Glomerular visceral epithelial cell (primary cell): ENCODE measurements at regions not wholly inside any gene's neighbourhood (a gene's known extent, or its start where the extent isn't known, plus 50 kb on each side); places are given as distances from the start of the nearest gene placed in this dataset.

Experiments used
- DNase-seq: peaks from one replicate; pipeline ENCODE4 v3.0.0-alpha.2; 2016; ENCODE audit errors: extremely low spot score

DNA sequence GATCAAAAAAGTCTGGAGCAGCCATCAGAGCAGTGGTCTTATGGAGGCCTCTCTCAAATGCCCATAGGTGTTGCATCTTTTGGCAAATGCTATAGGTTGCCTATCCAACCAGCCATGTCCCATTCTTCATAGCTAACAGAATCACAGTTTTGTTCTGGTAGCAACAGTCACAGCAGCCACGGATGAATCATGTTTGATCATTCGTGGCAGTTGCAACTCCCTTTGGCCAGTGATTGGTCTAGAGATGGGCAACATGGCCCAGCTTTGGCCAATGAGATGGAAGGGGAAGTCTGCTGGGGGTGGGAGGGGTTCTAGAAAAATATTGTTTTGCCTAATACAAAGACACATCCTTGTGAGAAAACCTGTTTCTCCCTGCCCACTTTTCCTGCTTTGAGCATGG is 50.3 kb upstream of the PPP2R3A start:
- DNase-seq = no peak
